RWPE2 (cell line): ENCODE measurements at regions not wholly inside any gene's neighbourhood (a gene's known extent, or its start where the extent isn't known, plus 50 kb on each side); places are given as distances from the start of the nearest gene placed in this dataset.
A peak's percentile ranks its signal among the peaks of the same experiment; 100 is the strongest.

Experiments
- ATAC-seq: fragments of 200-7000 bp; cut with Tn5 transposase; 3 replicates; pipeline ENCODE4 v1.9.1; 2021; ENCODE audit warnings: low read depth
- DNase-seq: peaks from one replicate; pipeline ENCODE4 v3.0.0-alpha.2; 2020; ENCODE audit warnings: low spot score
- H3K27ac ChIP-seq: fragments of 450-650 bp; 2 replicates; pipeline ENCODE4 v1.5.1; 2017; ENCODE audit warnings: mild to moderate bottlenecking; ENCODE audit not compliant: poor library complexity, severe bottlenecking
- H3K27me3 ChIP-seq: fragments of 250-450 bp; sonication (Bioruptor Pico); 2 replicates; pipeline ENCODE4 v1.5.1; 2021; ENCODE audit warnings: mild to moderate bottlenecking, moderate library complexity; ENCODE audit not compliant: insufficient read depth, poor library complexity, severe bottlenecking
- H3K36me3 ChIP-seq: fragments of 250-450 bp; sonication (Bioruptor Pico); 2 replicates; pipeline ENCODE4 v1.5.1; 2020; ENCODE audit warnings: low read depth, mild to moderate bottlenecking, moderate library complexity
- H3K4me1 ChIP-seq: fragments of 250-450 bp; sonication (Bioruptor Pico); 2 replicates; pipeline ENCODE4 v1.5.1; 2021; ENCODE audit warnings: mild to moderate bottlenecking, moderate library complexity; ENCODE audit not compliant: insufficient read depth, poor library complexity, severe bottlenecking
- H3K4me3 ChIP-seq: fragments of 250-450 bp; sonication (Bioruptor Pico); 2 replicates; pipeline ENCODE4 v1.5.1; 2021; ENCODE audit warnings: mild to moderate bottlenecking, moderate library complexity; ENCODE audit not compliant: severe bottlenecking
- H3K9me3 ChIP-seq: fragments of 250-450 bp; sonication (Bioruptor Pico); 2 replicates; pipeline ENCODE4 v1.5.1; 2021; ENCODE audit warnings: mild to moderate bottlenecking, moderate library complexity; ENCODE audit not compliant: severe bottlenecking
- TF ChIP-seq, protein P1 (sequence below): fragments of 450-650 bp; IDR thresholded peaks from one replicate; pipeline ENCODE4 v1.5.1; 2017; ENCODE audit warnings: mild to moderate bottlenecking, moderate library complexity; ENCODE audit not compliant: poor library complexity, severe bottlenecking

DNA sequence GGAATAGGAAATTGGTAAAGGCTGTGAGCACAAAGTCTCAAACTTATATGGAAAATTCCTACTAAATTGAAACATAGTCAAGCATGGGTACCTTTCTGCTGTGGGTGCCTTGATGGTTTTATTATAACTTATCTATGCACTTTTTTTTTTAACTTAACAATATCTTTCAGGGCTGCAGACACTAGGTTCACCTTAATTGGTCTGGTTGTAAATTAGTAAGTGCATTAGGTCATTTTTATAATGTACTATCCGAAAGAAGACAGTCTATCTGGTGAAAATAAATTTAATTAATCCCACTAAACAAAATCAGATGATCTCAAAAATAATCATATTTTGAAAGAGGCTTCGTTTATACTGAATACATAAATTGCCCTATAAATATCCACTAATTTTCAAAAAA lies 446.8 kb upstream of the DCN start:
- Histone ChIP-seq H3K36me3 (no peaks in the 10 kb centered on the region), H3K4me3 (no peak overlapping the region), H3K27ac (no peak overlapping the region), H3K9me3 (no peaks in the 10 kb centered on the region), H3K4me1 (no peaks in the 10 kb centered on the region), H3K27me3 (no peaks in the 10 kb centered on the region)
- ATAC-seq: no peak
- TF ChIP-seq, protein P1, sequence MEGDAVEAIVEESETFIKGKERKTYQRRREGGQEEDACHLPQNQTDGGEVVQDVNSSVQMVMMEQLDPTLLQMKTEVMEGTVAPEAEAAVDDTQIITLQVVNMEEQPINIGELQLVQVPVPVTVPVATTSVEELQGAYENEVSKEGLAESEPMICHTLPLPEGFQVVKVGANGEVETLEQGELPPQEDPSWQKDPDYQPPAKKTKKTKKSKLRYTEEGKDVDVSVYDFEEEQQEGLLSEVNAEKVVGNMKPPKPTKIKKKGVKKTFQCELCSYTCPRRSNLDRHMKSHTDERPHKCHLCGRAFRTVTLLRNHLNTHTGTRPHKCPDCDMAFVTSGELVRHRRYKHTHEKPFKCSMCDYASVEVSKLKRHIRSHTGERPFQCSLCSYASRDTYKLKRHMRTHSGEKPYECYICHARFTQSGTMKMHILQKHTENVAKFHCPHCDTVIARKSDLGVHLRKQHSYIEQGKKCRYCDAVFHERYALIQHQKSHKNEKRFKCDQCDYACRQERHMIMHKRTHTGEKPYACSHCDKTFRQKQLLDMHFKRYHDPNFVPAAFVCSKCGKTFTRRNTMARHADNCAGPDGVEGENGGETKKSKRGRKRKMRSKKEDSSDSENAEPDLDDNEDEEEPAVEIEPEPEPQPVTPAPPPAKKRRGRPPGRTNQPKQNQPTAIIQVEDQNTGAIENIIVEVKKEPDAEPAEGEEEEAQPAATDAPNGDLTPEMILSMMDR: no peak
- DNase-seq: no peak

- H3K27me3 ChIP-seq: no peaks in the 10 kb centered on the region
- H3K4me3 ChIP-seq: no peak overlapping the region
- H3K27ac ChIP-seq: no peak overlapping the region
- TF ChIP-seq, protein P1: no peak
- no peaks in the 10 kb centered on the region for H3K9me3 ChIP-seq
- ATAC-seq: no peak
- no peak for DNase-seq
- H3K36me3 ChIP-seq: no peaks in the 10 kb centered on the region
- no peaks in the 10 kb centered on the region for H3K4me1 ChIP-seq
These were observed 446.0 kb upstream of the DCN start for GRCh38 chr12:91628656-91629055.

DNA sequence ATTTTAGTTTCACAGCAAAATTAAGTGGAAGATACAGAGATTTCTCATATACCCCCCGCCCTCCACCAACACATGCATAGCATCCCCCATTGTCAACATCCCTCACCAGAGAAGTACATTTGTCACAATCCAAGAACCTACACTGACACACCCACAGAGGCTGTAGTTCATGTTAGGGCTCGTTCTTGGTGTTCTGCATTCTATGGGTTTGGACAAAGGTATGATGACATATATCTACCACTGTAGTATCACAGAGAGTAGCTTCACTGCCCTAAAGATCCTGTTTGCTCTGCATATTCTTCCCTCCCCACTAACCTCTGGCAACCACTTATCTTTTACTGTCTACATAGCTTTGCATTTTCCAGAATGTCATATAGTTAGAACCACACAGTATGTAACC lies 444.6 kb upstream of the DCN start:
- ATAC-seq (peak; percentile 59; the same call in 2 of the 3 replicates), DNase-seq (no peak)
- no peak overlapping the region for H3K4me3 ChIP-seq
- H3K4me1 ChIP-seq: no peaks in the 10 kb centered on the region
- H3K27me3 ChIP-seq: no peaks in the 10 kb centered on the region
- H3K36me3 ChIP-seq: no peaks in the 10 kb centered on the region
- no peaks in the 10 kb centered on the region for H3K9me3 ChIP-seq
- TF ChIP-seq, protein P1: no peak
- no peak overlapping the region for H3K27ac ChIP-seq

- Histone ChIP-seq H3K27ac (no peak overlapping the region), H3K4me1 (peaks cover 8% of the 10 kb centered on the region), H3K27me3 (no peaks in the 10 kb centered on the region), H3K36me3 (no peaks in the 10 kb centered on the region), H3K9me3 (no peaks in the 10 kb centered on the region), H3K4me3 (no peak overlapping the region)
- TF ChIP-seq, protein P1: no peak
- ATAC-seq (no peak), DNase-seq (no peak)
These were observed 440.4 kb upstream of the DCN start for GRCh38 chr12:91622981-91623380.

- Histone ChIP-seq H3K9me3 (no peaks in the 10 kb centered on the region), H3K36me3 (no peaks in the 10 kb centered on the region), H3K4me3 (no peak overlapping the region), H3K27me3 (no peaks in the 10 kb centered on the region), H3K27ac (no peak overlapping the region), H3K4me1 (peaks cover 10% of the 10 kb centered on the region)
- no peak for ATAC-seq
- no peak for DNase-seq
- TF ChIP-seq, protein P1: no peak
These were observed 439.4 kb upstream of the DCN start for GRCh38 chr12:91622037-91622436.
